Heart right ventricle (tissue), 16 donors: ENCODE measurements at regions not wholly inside any gene's neighbourhood (a gene's known extent, or its start where the extent isn't known, plus 50 kb on each side); places are given as distances from the start of the nearest gene placed in this dataset.
"Not testable (repeated sequence)": the region's sequence is repeated elsewhere in the genome, so short reads cannot be mapped to it uniquely, and the experiment has no call there.

Experiments used
- ATAC-seq, 8 donors: fragments of 200-7000 bp; cut with Tn5 transposase; one replicate each; pipeline ENCODE4 v1.9.1; 2020; ENCODE audit warnings: mild to moderate bottlenecking in 8 of 8, moderate library complexity in 8 of 8, moderate number of reproducible peaks in 1 of 8
- DNase-seq, 2 donors: peaks; one replicate each; pipeline ENCODE4 v3.0.0-alpha.2; 2020
- H3K27ac ChIP-seq, 10 donors: fragments of 200-600 bp; sonication (generic) in 2 of 10; one replicate each; pipeline versions ENCODE4 v1.5.0 to v1.8.0; 2020 to 2022; ENCODE audit warnings: mild to moderate bottlenecking in 3 of 10
- H3K27me3 ChIP-seq, 7 donors: fragments of 200-600 bp; one replicate each; pipeline ENCODE4 v1.8.0; 2021 to 2022; ENCODE audit warnings: mild to moderate bottlenecking in 2 of 7
- H3K36me3 ChIP-seq, 9 donors: fragments of 200-600 bp; sonication (generic) in 1 of 9; one replicate each; pipeline versions ENCODE4 v1.5.0 to v1.8.0; 2020 to 2022; ENCODE audit warnings: mild to moderate bottlenecking in 2 of 9
- H3K4me1 ChIP-seq, 9 donors: fragments of 200-600 bp; sonication (generic) in 1 of 9; one replicate each; pipeline versions ENCODE4 v1.5.0 to v1.8.0; 2020 to 2022; ENCODE audit warnings: mild to moderate bottlenecking in 4 of 9
- H3K4me3 ChIP-seq, 10 donors: fragments of 200-600 bp; sonication (generic) in 2 of 10; one replicate each; pipeline versions ENCODE4 v1.5.0 to v1.8.0; 2020 to 2022; ENCODE audit warnings: mild to moderate bottlenecking in 7 of 10, moderate library complexity in 2 of 10
- H3K9me3 ChIP-seq, 11 donors: fragments of 200-600 bp in 10 of 11; sonication (generic) in 2 of 11; one replicate each; pipeline versions ENCODE4 v1.5.0 to v1.8.0; 2013 to 2022; ENCODE audit warnings: mild to moderate bottlenecking in 2 of 11, control low read depth in 1 of 11, moderate library complexity in 1 of 11
- CTCF ChIP-seq, 9 donors: fragments of 200-600 bp; sonication (generic) in 2 of 9; IDR thresholded peaks; one replicate each; pipeline versions ENCODE4 v1.5.0 to v1.8.0; 2021 to 2022; ENCODE audit warnings: antibody characterized with exemption in 9 of 9, mild to moderate bottlenecking in 5 of 9, moderate library complexity in 1 of 9
- WGBS, 2 donors: extraction: QIAGEN DNeasy Blood & Tissue Kit; methylation state at CpG; one replicate each; pipeline ENCODE4 v1.1.7; 2013; ENCODE audit warnings: inconsistent platforms in 1 of 2; 5-methylcytosine and 5-hydroxymethylcytosine counted together
- intact Hi-C, 10 donors: fragments of 100-400 bp; cut with DNase I; formaldehyde crosslinking; loops; one replicate each; pipeline versions ENCODE4 v1.11.1 to v1.14.2; 2022
- donor health status: Arrhythmogenic right ventricular cardiomyopathy.
- donor health status: ischemic (EF 13 %, LVEDD 7.1; RV severe dilation, severe dysfunction).
- donor health status: healthy with polysubstance abuse.
- donor health status: DM: no; HTN: yes; CAD: no.
- donor health status: DM: no; HTN: no; CAD: no.
- donor health status: ischemic (EF 25% LVEDD 6.9; RV normal size, moderate dysfunction).
- donor health status: ischemic (EF 25% LVEDD 5.7; RV mildly dilated, moderate dysfunction).
- donor health status: healthy.
- donor health status: DM: yes; HTN: yes; CAD: no.
- donor health status: Ischemic cardiomyopathy.
- donor health status: ischemic (EF 35%, LVEDD 5.7; RV mildly dilated, moderate dysfunction).
- donor health status: nonischemic (EF 11% LVEDD 7.7; RV severe dilation, severe dysfunction).
- donor health status: DM: yes; HTN: yes; CAD: no.
- donor health status: PGD.
- donor health status: ischemic (EF 29% LVEDD 5.4; RV normal size, mild dysfunction).
- donor health status: nonischemic (EF 23%, LVEDD 6.1; RV moderate dilation, normal function).

DNA sequence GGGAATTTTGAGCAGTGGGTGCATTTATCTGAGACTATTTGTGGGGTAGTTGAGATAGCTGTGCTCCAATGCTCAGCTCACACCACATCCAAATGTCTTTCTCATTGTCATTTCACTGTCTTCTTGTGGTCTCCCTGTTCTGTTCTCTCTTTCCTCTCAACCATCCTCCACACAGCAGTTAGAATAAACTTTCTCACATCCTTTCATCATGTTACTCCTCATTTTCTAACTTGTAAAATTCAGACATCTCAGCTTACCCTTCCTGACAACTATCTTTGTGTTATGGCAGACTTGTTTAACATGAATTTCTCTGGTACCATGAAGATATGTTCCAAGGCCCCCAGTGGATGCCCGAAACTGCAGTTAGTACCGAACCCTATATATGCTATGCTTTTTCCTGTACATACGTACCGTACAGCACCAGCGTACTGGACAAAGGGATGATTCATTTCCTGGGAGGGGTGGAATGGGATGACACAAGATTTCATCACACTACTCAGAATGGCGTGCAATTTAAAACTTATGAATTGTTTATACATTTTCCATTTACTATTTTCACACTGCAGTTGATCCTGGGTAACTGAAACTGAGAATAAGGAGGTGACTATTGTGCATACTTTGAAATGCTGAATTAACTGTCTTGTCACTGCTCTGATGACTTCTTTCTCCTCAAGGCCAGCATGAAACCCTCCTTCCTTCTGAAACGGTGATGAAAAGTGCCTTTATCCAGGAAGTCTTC, 177.1 kb upstream of the SLC38A2 start:
- no peak for ATAC-seq
- peaks cover 0 to 55% (median 14%) of the 10 kb centered on the region in 9 donors for H3K4me1 ChIP-seq
- H3K4me3 ChIP-seq: no peak overlapping the region
- no peak for TF ChIP-seq CTCF (IDR thresholded peaks at IDR 0.05)
- intact Hi-C loops: loop anchor here in 3 of 10 donors (10.0 kb wide), 3 partner anchors 65 to 175 kb away; partner anchors contain the start of gene SLC38A2 (in 1 of the 3)
- no peaks in the 10 kb centered on the region for H3K27me3 ChIP-seq
- DNase-seq: no peak
- H3K9me3 ChIP-seq: peaks cover 0 to 7% (median 0%) of the 10 kb centered on the region in 11 donors
- peak overlapping the region in 2 of 10 donors; percentile 53 to 71 for H3K27ac ChIP-seq
- no peaks in the 10 kb centered on the region for H3K36me3 ChIP-seq
- WGBS, 2 donors: 72 to 79% methylated on average over 7 of the region's 7 CpGs

DNA sequence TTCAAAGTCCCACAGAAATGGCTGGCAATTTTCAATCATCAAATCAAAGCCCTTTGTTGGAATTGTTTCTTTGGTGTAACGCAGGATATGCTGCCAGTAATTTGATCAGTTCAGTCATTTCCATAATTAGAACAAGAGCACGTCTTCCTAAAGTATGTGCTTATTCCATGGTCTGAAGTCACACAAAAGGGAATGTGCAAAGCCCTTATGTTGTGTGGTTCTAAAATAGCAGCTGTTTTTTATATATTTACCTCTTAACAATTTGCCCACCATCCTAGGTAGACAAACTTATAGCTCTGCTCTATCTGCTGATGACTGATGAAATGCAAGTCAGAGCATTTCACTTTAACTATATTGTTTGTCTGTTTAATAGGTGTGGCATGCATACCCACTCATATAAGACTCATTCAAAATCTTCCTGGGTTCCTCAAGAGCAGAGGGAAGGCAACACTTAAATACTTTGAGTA, 176.1 kb upstream of the SLC38A2 start:
- peak overlapping the region in 7 of 10 donors; percentile 37 to 75 (median 53) for H3K27ac ChIP-seq
- peak; percentile 29 to 97 (median 88) for ATAC-seq
- intact Hi-C loops: no loop called here
- no peaks in the 10 kb centered on the region for H3K36me3 ChIP-seq
- no peak overlapping the region for H3K4me3 ChIP-seq
- peaks cover 0 to 7% (median 0%) of the 10 kb centered on the region in 11 donors for H3K9me3 ChIP-seq
- TF ChIP-seq CTCF (IDR thresholded peaks at IDR 0.05): no peak
- no peaks in the 10 kb centered on the region for H3K27me3 ChIP-seq
- WGBS, 2 donors: 19 to 21% methylated on average over 2 of the region's 2 CpGs
- DNase-seq: no peak
- H3K4me1 ChIP-seq: peaks cover 0 to 44% (median 14%) of the 10 kb centered on the region in 9 donors

DNA sequence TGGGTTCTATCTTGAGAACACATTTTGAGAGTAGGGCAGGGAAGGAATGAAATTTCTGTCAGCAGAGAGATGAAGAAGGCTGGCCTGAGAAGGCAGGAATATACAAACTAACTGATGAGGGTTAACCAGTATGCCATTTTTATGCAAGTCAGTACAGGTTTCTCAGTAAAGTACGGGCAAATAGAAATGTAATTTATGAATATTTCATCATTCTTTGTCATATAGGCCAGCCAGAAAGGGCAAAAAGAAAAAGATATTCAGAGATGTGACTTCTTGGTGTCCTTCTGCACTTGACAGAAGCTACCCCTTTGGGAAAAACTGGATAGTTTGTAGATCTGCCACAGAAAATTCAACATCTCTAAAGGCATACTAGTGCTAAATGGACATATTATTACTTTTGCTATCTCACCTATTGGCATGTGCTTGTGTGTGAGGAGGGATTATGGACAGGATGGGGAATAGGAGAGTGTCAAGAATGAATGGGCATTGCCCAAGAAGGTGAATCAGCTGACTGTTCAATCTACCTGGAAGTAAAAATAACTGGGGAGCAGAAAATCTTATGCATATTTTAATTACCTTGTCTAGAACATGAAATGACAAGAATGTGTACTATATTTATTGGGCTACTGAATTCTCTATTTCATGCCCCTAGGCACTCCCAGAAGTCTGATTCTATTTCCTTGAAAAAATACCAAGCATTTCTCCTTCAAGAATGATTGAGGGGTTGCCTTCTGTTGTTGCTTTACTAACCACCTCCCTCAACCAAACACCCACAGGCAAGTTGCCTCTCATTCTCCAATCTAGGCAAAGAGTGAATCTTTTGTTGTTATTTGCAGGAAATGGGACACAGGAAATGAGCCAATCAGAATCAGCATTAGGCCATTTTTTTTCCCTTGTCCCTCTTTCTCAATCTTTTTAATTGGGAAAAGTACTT, 175.1 kb upstream of the SLC38A2 start:
- TF ChIP-seq CTCF (IDR thresholded peaks at IDR 0.05): no peak
- no peak for ATAC-seq
- intact Hi-C loops: no loop called here
- Histone ChIP-seq H3K9me3 (peaks cover 0 to 7% (median 0%) of the 10 kb centered on the region in 11 donors), H3K27ac (peak overlapping the region in 7 of 10 donors; percentile 37 to 75 (median 53)), H3K4me3 (no peak overlapping the region), H3K4me1 (peaks cover 0 to 38% (median 9%) of the 10 kb centered on the region in 9 donors), H3K36me3 (no peaks in the 10 kb centered on the region), H3K27me3 (no peaks in the 10 kb centered on the region)
- WGBS, 2 donors: 92 to 97% methylated on average over 1 of the region's 1 CpG
- no peak for DNase-seq

DNA sequence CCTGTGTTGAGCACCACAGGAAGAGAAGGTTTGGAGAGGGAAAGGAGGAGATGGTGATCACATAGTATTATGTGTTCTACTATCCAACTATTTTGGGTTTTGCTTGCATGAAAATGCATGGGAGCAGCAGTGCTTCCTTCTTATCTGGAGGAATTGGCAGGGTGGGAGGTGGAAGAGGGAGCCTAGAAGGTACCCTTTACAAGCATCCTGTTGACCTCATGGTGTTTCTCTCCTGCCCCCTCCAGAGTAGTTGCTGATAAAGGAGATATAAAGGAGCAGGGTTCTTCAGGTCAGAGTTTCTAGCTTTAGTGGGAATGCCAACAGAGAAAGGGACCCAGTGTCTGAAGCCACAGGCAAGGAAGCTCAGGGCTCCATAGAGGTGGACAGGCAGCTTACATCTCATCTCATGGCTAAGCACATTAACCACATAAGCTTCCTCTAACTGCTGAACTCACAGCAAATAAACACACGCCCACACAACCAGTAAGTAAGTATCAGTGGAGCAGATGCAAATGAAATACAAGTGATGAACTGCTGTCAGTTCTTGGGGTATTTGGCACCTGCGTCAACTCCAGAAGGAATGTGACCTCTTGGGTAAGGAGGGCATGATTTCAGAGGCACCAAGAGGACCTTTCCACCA, 174.2 kb upstream of the SLC38A2 start:
- no peak overlapping the region for H3K27ac ChIP-seq
- H3K4me3 ChIP-seq: no peak overlapping the region
- H3K9me3 ChIP-seq: peaks cover 0 to 7% (median 0%) of the 10 kb centered on the region in 11 donors
- DNase-seq (no peak), ATAC-seq (peak in 1 of 8 donors; percentile 8)
- intact Hi-C loops: no loop called here
- no peaks in the 10 kb centered on the region for H3K27me3 ChIP-seq
- no peak for TF ChIP-seq CTCF (IDR thresholded peaks at IDR 0.05)
- H3K36me3 ChIP-seq: no peaks in the 10 kb centered on the region
- 66 to 94% methylated on average over 2 of the region's 2 CpGs for WGBS, 2 donors
- H3K4me1 ChIP-seq: peaks cover 0 to 38% (median 9%) of the 10 kb centered on the region in 9 donors

DNA sequence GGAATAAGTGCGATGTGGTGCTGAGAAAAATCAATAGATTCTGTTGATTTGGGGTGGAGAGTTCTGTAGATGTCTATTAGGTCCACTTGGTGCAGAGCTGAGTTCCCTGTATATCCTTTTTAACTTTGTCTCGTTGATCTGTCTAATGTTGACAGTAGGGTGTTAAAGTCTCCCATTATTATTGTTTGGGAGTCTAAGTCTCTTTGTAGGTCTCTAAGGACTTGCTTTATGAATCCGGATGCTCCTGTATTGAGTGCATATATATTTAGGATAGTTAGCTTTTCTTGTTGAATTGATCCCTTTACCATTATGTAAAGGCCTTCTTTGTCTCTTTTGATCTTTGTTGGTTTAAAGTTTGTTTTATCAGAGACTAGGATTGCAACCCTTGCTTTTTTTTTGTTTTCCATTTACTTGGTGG, 170.8 kb upstream of the SLC38A2 start:
- 93 to 97% methylated on average over 3 of the region's 3 CpGs for WGBS, 2 donors
- ATAC-seq, H3K27me3 ChIP-seq, H3K27ac ChIP-seq, H3K4me3 ChIP-seq, intact Hi-C loops, H3K36me3 ChIP-seq, DNase-seq: not testable (repeated sequence)
- Histone ChIP-seq H3K9me3 (peaks cover 0 to 12% (median 0%) of the 10 kb centered on the region in 11 donors), H3K4me1 (peaks cover 0 to 28% (median 11%) of the 10 kb centered on the region in 9 donors)
